ENCODE measurements at regions not wholly inside any gene's neighbourhood (a gene's known extent, or its start where the extent isn't known, plus 50 kb on each side); places are given as distances from the start of the nearest gene placed in this dataset.

DNA sequence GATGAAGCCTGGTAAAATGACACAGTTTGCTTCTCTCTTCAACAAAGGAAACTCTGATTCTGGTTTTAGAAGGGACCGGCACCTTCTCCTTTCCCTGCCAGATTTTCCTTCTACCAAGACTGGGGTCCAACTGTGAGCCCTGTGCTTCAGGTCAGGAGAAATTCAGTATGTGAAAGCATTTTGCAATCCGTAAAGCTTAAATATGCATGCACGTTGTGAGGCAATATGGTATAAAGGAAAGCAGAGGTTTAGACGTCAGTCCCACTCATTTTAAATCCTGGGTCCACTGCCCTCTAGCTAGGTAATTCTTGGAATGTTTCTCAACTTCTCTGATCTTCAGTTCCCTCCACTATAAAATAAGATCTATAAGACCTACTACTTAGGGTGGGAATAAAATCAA is 359.0 kb upstream of the NPSR1 start:
- H4K20me1 ChIP-seq (ENCODE audit: insufficient read depth, poor library complexity, severe bottlenecking): no peaks in the 10 kb centered on the region
- WGBS (ENCODE audit: low lambda C conversion rate, missing lambda C conversion rate): 84% methylated on average over 4 of the region's 4 CpGs
- DNase-seq (ENCODE audit: low spot score): no peak
- H3K4me2 ChIP-seq: no peak overlapping the region
- H3K4me3 ChIP-seq: no peak overlapping the region
- no peaks in the 10 kb centered on the region for H3K27me3 ChIP-seq
- no peak overlapping the region for H3K27ac ChIP-seq
- no peaks in the 10 kb centered on the region for H3K9me2 ChIP-seq (replicated peaks; ENCODE audit: insufficient read depth)
- H3K4me1 ChIP-seq (ENCODE audit: insufficient read depth): no peaks in the 10 kb centered on the region
- no peaks in the 10 kb centered on the region for H3K9me3 ChIP-seq (ENCODE audit: low read depth)
- TF ChIP-seq EZH2 (IDR thresholded peaks at IDR 0.05; ENCODE audit: borderline replicate concordance): no peak
- no peak for TF ChIP-seq EZH2phosphoT487 (IDR thresholded peaks at IDR 0.05; ENCODE audit: low read depth, severe bottlenecking, unreplicated experiment)
- TF ChIP-seq, protein P1, sequence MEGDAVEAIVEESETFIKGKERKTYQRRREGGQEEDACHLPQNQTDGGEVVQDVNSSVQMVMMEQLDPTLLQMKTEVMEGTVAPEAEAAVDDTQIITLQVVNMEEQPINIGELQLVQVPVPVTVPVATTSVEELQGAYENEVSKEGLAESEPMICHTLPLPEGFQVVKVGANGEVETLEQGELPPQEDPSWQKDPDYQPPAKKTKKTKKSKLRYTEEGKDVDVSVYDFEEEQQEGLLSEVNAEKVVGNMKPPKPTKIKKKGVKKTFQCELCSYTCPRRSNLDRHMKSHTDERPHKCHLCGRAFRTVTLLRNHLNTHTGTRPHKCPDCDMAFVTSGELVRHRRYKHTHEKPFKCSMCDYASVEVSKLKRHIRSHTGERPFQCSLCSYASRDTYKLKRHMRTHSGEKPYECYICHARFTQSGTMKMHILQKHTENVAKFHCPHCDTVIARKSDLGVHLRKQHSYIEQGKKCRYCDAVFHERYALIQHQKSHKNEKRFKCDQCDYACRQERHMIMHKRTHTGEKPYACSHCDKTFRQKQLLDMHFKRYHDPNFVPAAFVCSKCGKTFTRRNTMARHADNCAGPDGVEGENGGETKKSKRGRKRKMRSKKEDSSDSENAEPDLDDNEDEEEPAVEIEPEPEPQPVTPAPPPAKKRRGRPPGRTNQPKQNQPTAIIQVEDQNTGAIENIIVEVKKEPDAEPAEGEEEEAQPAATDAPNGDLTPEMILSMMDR (IDR thresholded peaks at IDR 0.05; ENCODE audit: poor library complexity): no peak
- no peaks in the 10 kb centered on the region for H3K79me2 ChIP-seq
- H2AFZ ChIP-seq: no peak overlapping the region
- H3K36me3 ChIP-seq (replicated peaks; ENCODE audit: insufficient read depth, low read depth): no peaks in the 10 kb centered on the region

DNA sequence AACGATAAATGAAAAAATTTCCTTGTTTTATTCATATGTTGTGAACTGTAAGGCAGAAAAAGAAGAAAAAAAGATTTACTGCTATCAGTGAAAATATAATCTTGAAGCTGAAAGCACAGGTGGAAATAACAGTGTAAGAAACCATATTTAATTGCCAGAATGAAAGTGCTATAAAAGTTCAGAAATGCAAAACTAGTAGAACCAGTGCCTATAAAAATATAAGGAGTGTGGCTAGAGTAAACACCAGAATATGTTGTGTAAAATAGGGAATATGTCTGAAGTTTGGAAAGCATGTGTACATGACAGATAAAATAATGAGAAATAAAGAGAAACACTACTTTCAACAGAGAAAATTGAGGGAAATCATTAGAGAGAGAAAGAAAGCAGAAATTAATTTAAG is 350.5 kb upstream of the NPSR1 start:
- Histone ChIP-seq H3K9me2 (replicated peaks; ENCODE audit: insufficient read depth) (no peaks in the 10 kb centered on the region), H3K27me3 (no peaks in the 10 kb centered on the region), H3K79me2 (no peaks in the 10 kb centered on the region), H3K4me1 (ENCODE audit: insufficient read depth) (no peaks in the 10 kb centered on the region), H3K9me3 (ENCODE audit: low read depth) (no peaks in the 10 kb centered on the region), H3K36me3 (replicated peaks; ENCODE audit: insufficient read depth, low read depth) (no peaks in the 10 kb centered on the region), H3K27ac (no peak overlapping the region), H4K20me1 (ENCODE audit: insufficient read depth, poor library complexity, severe bottlenecking) (no peaks in the 10 kb centered on the region), H2AFZ (no peak overlapping the region), H3K4me2 (no peak overlapping the region), H3K4me3 (no peak overlapping the region)
- TF ChIP-seq, protein P1 (IDR thresholded peaks at IDR 0.05; ENCODE audit: poor library complexity): no peak
- TF ChIP-seq EZH2 (IDR thresholded peaks at IDR 0.05; ENCODE audit: borderline replicate concordance): no peak
- no peak for TF ChIP-seq EZH2phosphoT487 (IDR thresholded peaks at IDR 0.05; ENCODE audit: low read depth, severe bottlenecking, unreplicated experiment)
- WGBS (ENCODE audit: low lambda C conversion rate, missing lambda C conversion rate): 87% methylated on average over 1 of the region's 1 CpG
- DNase-seq (ENCODE audit: low spot score): no peak

DNA sequence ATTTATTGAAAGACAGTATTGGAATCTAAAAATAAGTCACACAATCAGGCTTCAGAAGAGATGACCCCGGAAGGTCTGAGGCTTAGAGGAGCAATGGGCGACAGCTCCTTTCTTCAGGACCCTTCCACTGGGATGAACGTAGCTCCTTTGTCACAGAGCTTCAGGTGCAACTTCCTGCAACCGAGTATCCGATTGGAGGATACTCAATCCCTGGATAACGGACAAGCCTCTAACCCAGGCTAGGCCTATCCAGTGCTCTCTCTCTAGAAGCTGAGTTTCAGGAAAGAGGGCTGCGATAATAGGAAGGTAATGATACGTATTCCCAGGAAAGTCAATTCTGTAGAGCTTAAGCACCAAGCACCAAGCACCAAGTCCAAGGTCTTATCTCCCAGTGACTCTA is 349.4 kb upstream of the NPSR1 start:
- Histone ChIP-seq H3K4me2 (no peak overlapping the region), H3K9me2 (replicated peaks; ENCODE audit: insufficient read depth) (no peaks in the 10 kb centered on the region), H4K20me1 (ENCODE audit: insufficient read depth, poor library complexity, severe bottlenecking) (no peaks in the 10 kb centered on the region), H3K27ac (no peak overlapping the region), H2AFZ (no peak overlapping the region), H3K4me3 (no peak overlapping the region), H3K79me2 (no peaks in the 10 kb centered on the region), H3K4me1 (ENCODE audit: insufficient read depth) (no peaks in the 10 kb centered on the region), H3K36me3 (replicated peaks; ENCODE audit: insufficient read depth, low read depth) (no peaks in the 10 kb centered on the region), H3K9me3 (ENCODE audit: low read depth) (no peaks in the 10 kb centered on the region), H3K27me3 (no peaks in the 10 kb centered on the region)
- WGBS (ENCODE audit: low lambda C conversion rate, missing lambda C conversion rate): 96% methylated on average over 8 of the region's 8 CpGs
- no peak for DNase-seq (ENCODE audit: low spot score)
- TF ChIP-seq, protein P1 (IDR thresholded peaks at IDR 0.05; ENCODE audit: poor library complexity): no peak
- TF ChIP-seq EZH2phosphoT487 (IDR thresholded peaks at IDR 0.05; ENCODE audit: low read depth, severe bottlenecking, unreplicated experiment) (no peak), EZH2 (IDR thresholded peaks at IDR 0.05; ENCODE audit: borderline replicate concordance) (no peak)

DNA sequence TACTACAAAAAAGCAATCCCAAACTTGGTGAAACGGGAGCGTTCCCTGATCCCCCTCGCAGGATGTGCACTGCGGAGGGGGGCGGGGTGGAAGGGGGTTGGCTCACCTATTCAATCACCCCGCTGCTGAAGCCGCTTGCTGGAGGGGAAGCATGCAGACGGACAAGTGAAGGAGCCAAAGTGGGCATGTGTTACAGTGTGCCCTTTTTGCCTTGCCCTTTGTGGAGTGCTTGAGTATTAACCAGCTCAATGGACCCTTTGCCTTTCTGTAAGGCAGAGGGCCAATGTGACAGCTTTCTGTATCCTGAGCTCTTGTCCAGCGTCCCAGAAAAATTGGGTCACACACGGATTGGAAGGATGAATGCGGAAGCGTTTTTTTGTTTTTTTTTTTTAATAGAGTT is 348.9 kb upstream of the NPSR1 start:
- no peaks in the 10 kb centered on the region for H3K27me3 ChIP-seq
- H3K4me1 ChIP-seq (ENCODE audit: insufficient read depth): no peaks in the 10 kb centered on the region
- no peak overlapping the region for H2AFZ ChIP-seq
- no peak overlapping the region for H3K27ac ChIP-seq
- no peak overlapping the region for H3K4me3 ChIP-seq
- no peak overlapping the region for H3K4me2 ChIP-seq
- TF ChIP-seq, protein P1 (IDR thresholded peaks at IDR 0.05; ENCODE audit: poor library complexity): no peak
- no peak for TF ChIP-seq EZH2 (IDR thresholded peaks at IDR 0.05; ENCODE audit: borderline replicate concordance)
- TF ChIP-seq EZH2phosphoT487 (IDR thresholded peaks at IDR 0.05; ENCODE audit: low read depth, severe bottlenecking, unreplicated experiment): no peak
- H3K9me3 ChIP-seq (ENCODE audit: low read depth): no peaks in the 10 kb centered on the region
- DNase-seq (ENCODE audit: low spot score): no peak
- no peaks in the 10 kb centered on the region for H3K36me3 ChIP-seq (replicated peaks; ENCODE audit: insufficient read depth, low read depth)
- no peaks in the 10 kb centered on the region for H4K20me1 ChIP-seq (ENCODE audit: insufficient read depth, poor library complexity, severe bottlenecking)
- H3K79me2 ChIP-seq: no peaks in the 10 kb centered on the region
- 96% methylated on average over 12 of the region's 12 CpGs for WGBS (ENCODE audit: low lambda C conversion rate, missing lambda C conversion rate)
- H3K9me2 ChIP-seq (replicated peaks; ENCODE audit: insufficient read depth): no peaks in the 10 kb centered on the region
